ENCODE measurements at regions not wholly inside any gene's neighbourhood (a gene's known extent, or its start where the extent isn't known, plus 50 kb on each side); places are given as distances from the start of the nearest gene placed in this dataset.

DNA sequence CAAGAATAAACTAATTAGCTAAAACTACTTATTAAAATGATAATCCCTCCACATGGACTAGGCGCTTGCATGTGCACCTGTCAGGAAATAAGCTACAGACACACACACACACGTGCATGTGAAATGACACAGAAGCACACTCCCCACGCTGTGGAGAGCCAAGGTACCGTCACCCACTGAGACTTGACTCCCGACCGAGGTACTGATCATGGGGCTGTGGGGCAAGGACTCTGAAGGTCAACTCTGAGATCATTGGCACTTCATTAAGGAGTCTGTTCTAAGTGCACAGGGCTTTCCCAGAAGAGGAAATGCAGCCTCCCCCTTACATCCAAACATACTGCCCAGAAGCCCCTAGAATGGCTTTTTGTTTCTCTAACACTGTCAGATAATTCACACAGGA is 264.4 kb upstream of the WWC1 start:
- in situ Hi-C loops (cut with HindIII; ENCODE audit: low sequenced_read_pairs): no loop called here

DNA sequence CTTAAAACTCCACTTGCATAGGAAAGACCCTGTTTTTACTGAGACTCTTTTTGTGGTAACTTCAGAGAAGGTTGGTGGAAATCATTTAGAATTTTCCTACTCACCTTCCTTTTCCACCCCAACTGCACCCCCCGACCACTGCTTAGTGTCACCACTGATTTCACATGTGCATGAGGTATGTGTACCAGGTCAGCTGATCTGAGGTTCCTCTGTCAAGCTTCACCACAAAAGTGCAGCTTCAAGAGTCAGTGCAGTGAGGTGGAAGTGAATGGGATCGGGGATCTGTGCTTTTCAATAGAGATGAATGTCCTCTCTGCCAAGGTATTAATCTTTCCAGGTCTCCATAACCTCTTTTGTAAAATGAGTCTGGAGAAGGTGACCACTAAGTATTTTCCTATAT is 260.5 kb upstream of the WWC1 start:
- in situ Hi-C loops (cut with HindIII; ENCODE audit: low sequenced_read_pairs): no loop called here

DNA sequence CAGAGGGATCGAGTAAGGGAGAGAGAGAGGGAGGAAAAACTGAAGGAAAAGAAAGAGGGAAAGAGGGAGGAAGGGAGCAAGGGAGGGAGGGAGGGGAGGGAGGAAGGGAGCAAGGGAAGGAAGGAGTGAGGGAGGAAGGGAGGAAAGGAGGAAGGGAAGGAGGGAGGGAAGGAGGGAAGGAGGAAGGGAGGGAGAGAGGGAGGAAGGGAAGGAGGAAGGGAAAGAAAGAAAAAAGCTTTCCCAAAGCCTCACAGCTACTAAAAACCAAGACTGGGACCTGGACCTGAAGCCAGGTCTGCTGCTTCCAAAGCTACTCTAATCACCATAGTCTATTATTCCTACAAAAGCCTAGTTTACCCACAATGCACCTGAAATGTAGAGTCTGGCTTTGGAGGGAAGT is 259.8 kb upstream of the WWC1 start:
- in situ Hi-C loops (cut with HindIII; ENCODE audit: low sequenced_read_pairs): no loop called here

DNA sequence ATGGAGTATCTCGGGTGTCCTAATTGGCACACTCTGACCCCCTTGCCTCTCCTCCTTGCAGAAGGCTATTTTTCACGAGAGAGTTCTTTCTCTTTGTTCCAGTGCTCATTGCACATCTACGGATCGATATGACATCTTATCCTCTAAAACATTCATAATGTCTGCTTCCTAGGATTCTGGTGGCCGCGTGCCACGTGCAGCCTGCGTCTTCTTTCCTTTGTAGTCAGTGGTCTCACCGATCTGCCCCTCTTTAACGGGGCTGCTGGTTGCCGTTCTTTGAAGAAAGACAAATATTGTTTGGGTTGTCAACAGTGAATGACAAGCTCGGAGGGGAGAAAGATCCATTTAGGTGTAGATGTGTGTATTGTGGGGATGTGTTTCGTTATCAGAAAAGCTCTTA is 252.4 kb upstream of the WWC1 start:
- in situ Hi-C loops (cut with HindIII; ENCODE audit: low sequenced_read_pairs): no loop called here

DNA sequence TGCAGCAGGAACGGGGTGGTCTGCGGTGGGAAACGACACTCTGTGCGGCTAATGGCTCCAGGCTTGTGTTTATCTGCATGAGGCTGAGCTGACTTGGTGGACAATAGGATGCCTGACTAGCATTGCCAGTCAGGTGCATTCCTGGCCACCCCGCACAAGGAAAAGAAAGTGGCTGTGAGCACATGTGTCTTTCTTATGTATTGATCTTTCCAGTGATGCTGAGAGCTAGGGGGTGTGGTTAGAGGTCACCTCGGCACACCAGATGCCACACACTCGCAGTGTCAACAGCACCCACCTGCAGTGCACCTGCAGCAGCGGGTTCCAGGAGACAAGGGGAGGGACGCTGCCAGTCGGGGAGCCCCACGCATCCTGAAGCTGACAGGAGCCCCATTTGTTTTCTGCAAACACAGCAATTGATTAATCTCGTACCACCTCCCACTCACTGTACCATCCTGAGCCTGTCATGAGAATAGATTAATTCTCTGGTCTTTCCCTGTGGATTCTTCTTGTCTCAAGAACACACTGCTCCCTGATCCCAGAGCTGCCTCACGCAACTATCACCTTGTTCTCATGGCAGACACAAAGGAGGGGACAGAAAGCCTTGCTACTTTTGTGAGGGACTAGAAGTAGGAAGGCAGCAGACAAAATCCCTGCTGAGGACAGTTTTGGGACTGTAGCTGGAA is 251.7 kb upstream of the WWC1 start:
- in situ Hi-C loops (cut with HindIII; ENCODE audit: low sequenced_read_pairs): no loop called here

DNA sequence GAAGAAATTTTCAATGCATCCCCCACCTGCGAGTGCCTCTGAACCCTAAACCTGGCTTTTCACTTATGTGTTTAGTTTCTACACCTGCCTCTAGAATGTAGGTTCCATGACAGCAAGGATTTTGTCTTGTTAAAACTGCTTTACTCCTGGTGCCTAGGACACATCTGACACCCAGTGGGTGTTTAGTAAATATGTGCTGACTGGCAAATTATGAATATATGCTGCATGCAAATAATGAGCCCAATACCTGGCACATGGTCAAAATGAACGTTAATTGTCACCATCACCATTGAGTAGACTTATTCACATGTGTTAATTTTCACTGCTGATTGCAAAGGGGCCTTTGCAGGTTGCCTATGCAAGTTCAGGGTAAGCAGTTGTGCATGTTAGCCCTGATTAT is 249.9 kb upstream of the WWC1 start:
- in situ Hi-C loops (cut with HindIII; ENCODE audit: low sequenced_read_pairs): no loop called here

DNA sequence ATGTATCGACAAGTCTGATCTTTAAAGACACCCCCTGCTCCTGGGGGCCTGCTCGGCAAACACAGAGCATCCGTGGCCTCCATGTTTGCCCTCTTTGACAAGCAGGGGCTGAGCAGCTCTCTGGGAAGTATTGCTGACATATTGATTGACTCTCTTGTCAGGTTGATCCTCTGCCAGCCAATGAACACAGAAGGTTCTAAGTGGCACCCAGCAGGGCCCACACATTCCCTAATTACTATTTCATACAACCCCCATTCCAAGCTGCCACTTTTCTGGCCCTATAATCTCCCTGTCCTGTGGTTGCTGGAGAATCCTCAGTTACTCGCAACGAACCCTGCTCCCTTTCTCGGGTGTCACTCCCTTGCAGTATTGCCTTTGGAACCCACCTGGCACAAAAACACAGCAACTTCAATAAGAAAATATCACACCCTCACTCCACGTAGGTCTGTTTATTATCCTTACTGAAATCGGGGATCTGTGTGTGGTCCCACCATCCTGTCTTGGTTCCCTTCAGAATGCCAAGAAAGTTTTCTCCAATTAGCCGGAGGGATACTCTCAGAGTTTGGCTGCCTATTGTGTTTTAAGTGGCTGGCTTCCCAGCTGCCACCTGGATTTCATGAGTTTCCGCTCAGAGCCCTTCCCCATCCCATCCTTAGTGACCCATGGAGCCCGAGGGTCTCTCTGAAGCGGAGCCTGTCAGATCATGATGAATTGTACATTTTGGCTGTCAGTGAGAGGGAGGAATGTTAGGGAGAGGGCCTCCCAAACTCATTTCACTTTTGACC is 249.0 kb upstream of the WWC1 start:
- in situ Hi-C loops (cut with HindIII; ENCODE audit: low sequenced_read_pairs): no loop called here

DNA sequence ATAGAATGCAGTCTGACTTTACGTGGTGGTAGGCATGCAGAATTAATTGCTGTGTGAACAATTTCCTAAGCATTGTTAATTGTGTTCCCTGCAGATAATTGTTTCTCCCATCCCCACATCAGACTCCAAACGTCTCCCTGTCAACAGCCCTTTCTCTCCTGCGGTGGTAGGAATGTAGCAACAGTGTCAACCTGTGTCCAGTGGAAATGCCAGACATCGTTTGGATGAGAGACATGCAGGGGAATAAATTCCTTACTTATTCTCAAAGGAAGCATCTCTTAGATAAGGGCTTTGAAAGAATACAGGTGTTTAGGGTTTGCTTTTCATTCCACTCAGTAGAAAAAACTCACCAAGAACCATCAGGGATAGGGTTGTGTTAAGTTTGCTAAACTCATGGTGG is 245.3 kb upstream of the WWC1 start:
- in situ Hi-C loops (cut with HindIII; ENCODE audit: low sequenced_read_pairs): no loop called here

DNA sequence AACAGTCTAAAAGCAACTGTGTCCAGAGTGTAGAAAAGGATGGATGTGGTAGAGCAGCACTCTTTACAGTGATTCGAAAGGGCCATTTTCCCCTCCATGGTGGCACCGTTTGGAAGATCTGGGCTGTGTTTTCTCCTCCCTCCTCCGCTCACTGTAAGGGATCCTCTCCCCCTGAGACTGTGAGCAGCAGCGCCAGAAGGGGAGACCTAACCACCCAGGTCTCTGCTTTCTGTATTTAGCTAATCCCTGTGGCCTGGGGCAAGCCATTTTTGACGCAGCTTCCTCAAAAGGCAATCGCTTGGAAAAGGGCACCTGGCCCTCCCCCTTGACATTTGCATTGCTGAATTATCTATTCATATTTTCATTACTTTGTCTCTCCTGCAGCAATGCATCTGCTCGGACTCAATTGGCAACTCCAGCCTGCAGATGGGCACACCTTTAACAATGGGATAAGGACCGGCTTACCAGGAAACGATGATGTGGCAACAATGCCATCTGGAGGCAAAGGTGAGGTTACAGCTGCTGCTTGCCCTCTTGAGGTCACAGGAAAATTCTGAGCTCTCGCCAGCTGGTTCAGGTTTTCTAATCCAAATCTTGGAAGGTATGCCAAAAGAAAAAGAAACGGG is 244.3 kb upstream of the WWC1 start:
- in situ Hi-C loops (cut with HindIII; ENCODE audit: low sequenced_read_pairs): no loop called here

DNA sequence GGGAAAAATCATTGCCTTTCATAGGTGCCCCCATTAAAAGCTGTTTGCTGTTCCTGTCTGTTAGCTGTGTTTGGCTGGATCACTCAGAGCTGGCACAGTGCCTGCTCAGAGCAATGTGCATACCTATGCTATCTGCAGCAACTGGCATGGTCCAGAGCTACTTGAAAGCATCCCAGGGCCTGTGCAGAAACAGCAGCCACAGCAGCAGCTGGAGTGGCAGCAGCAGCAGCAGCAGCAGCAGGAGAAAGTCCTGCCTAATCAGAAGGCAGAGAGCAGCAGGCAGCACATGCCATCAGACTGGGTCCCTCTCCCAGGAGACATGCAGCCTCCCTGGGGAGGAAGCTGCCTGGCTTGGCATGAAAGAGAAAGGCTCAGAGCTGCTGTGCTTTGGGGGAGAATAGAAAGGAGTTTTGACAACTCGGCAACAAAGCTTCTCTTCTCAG is 243.8 kb upstream of the WWC1 start:
- in situ Hi-C loops (cut with HindIII; ENCODE audit: low sequenced_read_pairs): no loop called here

DNA sequence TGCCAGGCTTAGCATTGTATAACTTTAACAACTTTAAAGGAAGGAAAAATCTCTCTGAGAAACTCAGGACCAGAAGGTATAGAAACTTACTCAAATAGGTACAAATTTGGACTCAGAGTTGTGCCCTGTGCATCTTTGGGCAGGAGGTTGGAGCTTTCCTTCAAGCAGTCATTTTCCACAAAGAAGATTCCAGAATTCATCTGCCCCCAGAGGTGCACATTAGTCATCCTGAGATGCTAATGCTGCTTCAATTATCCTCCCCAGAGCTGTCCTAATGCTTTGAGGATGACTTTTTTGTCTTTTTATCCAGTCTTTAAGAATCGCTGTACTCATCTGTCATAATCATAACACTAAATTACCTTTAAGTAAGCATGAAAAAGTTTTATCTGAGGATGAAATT is 243.0 kb upstream of the WWC1 start:
- in situ Hi-C loops (cut with HindIII; ENCODE audit: low sequenced_read_pairs): no loop called here

DNA sequence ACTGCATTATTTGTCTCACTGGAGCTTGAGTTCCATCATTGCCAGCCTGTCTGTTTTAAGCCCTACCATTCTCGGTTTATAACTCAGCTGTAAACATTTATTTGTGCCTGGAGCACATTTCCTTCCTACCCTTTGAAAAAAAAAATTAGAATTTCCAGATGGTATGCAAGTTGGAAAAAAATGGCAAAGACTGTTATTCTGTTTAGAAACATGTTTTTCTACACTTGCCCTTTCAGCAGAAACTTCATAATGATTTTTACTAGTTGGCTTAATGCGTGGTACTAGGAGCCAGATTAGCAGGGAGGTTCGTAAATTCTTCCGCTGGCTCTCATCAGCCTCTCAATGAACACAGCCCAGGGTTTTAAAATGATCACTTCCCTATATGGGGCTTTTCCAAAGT is 238.8 kb upstream of the WWC1 start:
- in situ Hi-C loops (cut with HindIII; ENCODE audit: low sequenced_read_pairs): no loop called here

DNA sequence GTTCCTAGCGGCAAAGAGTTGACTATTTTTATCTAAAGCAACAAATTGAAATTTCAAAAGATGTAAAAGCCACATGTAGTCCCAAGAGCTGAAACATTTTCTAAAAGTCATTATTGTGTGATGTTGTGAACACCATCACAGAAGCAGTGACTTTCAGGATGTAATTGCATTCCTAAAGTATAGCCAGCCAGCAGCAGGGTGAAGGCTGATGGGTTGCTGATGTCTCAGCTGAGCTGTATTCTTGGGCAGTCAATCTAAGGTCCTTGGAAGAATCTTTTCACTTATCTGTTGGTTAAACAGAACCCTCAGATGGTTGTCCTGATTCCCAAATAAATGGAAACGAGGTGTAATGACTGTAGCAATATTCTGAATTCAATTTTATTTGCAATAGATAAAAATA is 237.4 kb upstream of the WWC1 start:
- in situ Hi-C loops (cut with HindIII; ENCODE audit: low sequenced_read_pairs): no loop called here

DNA sequence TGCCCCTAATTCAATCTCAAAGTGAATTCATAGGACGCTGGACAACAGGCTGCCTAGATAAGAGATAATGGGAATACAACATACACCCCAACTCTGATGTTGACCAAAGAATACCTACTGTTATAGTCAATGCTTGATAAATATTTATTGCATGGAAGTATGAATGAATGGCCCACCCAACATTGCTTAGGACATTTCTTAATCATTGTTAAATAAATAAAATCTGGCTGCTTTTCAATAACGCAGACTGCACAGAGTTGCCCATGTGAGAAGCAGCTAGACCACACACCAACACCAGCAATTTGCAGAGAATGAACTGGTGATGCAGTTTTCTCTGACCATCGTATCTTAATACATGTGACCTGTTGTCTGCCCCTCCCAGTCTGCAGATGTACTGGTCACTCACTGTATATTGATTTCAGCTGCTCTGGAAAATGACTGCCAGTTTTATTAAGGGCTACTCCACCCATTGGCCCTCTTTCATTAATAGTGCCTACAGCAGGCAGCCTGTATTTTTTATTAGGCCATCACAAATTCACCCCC is 236.2 kb upstream of the WWC1 start:
- in situ Hi-C loops (cut with HindIII; ENCODE audit: low sequenced_read_pairs): no loop called here

DNA sequence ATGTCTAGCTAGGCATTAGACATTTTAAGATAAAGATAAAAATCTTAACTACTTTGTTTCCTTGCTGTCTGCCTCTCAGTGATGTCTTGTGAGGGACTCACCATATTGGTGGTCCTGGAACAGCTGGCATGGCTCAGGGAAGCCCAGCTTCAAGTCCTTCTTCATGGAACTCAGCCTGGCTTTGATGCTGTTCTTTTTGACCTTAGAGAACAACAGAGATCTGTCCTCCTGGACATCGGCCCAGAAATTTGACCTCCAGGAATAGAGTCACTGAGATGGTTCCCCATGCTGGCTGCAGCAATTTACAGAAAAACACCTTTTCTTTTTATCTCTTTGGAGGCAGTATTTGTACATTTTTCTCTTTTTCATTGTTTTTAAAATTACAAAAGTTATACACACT is 235.5 kb upstream of the WWC1 start:
- in situ Hi-C loops (cut with HindIII; ENCODE audit: low sequenced_read_pairs): no loop called here

DNA sequence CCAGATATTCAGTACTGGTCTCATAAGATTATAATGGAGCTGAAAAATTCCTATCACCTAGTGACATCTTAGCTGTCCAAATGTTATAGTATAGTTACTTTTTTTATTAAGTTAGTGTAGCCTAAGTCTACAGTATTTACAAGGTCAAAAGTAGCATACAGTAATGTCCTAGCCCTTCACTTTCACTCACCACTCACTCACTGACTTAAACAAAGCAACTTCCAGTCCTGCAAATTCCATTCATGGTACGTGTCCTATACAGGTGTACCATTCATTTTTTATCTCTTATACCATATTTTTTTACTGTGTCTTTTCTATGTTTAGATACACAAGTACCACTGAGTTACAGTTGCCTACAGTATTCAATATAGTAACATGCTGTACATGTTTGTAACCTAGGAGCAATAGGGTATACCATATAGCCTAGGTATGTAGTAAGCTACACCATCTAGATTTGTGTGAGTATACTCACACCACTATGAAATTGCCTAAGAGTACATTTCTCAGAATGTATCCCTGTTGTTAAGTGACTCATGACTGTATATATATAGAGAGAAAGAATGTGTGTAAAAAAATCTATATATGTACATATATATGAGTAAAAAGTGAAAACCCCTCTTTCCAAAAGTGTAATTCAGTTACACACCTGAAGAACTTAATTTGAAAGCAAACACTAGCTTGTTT is 234.8 kb upstream of the WWC1 start:
- in situ Hi-C loops (cut with HindIII; ENCODE audit: low sequenced_read_pairs): no loop called here

DNA sequence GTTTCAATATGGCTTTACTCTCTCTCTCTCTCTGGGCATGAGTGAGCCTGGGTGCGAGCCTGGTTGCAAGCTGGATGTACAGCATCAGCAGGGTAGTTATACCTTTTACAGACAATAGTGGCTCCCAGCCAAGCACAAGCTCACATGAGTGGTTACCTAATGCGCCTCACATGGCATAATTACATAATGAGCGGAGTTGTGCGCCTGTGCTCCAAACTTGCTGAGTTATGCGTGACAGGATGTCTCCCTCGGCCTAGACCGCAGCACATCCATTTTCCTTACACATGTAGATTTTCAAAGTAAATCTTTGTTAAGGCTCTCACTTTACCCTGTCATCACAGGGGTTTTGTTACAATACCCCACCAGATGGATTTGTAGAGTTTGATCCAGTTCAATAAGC is 233.5 kb upstream of the WWC1 start:
- in situ Hi-C loops (cut with HindIII; ENCODE audit: low sequenced_read_pairs): no loop called here

DNA sequence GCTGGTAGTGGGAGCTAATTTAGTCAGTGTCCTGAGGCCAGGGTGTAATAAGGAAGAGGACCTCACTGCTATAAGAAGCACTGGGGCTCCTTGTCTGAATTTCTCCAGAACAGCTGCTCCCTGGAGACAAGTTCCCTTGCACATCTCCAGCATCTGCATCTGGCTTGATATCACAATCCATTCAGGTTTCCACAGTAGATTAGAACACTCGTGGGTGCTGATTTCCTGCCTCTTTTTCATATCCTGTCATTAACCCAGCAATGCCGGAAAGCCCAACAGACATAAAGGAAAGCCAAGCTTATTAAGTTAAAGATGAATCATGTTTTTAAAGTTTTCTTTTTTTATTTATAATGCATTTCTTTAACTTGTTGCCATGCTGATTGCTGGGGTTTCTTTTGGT is 232.3 kb upstream of the WWC1 start:
- in situ Hi-C loops (cut with HindIII; ENCODE audit: low sequenced_read_pairs): no loop called here

DNA sequence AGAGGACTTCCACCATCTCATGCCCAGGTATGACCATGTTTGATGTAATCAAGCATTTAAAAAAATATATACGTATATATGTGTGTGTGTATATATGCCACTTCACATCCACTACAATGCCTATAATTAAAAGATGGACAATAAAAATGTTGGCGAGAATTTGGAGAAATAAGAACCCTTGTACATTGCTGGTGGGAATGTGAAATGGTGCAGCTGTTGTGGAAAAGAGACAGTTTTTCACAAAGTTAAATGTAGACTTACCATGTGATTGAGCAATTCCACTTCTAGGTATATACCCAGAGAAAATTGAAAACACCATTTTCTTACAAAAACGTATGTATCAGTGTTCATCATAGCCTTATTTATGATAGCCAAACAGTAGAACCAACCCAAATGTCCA is 229.2 kb upstream of the WWC1 start:
- in situ Hi-C loops (cut with HindIII; ENCODE audit: low sequenced_read_pairs): no loop called here

DNA sequence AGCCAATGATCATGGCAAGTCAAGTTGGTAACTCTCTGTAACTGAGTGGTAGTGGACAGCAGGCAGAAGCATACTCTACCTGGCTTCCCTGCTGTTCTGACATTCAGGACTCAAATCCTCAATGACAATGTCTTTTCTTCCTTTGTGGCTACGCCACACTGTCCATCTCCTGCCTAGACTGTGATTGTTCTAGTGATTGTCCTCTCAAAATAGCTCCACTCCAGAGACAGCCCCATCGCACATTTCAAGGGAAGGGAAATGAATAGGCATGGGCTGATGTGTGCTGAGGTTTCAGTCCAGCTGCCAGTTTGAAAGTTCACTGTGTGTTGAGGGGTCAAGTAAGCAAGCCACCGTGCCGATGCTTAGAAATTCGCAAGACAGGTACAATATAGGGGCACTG is 227.0 kb upstream of the WWC1 start:
- in situ Hi-C loops (cut with HindIII; ENCODE audit: low sequenced_read_pairs): no loop called here

DNA sequence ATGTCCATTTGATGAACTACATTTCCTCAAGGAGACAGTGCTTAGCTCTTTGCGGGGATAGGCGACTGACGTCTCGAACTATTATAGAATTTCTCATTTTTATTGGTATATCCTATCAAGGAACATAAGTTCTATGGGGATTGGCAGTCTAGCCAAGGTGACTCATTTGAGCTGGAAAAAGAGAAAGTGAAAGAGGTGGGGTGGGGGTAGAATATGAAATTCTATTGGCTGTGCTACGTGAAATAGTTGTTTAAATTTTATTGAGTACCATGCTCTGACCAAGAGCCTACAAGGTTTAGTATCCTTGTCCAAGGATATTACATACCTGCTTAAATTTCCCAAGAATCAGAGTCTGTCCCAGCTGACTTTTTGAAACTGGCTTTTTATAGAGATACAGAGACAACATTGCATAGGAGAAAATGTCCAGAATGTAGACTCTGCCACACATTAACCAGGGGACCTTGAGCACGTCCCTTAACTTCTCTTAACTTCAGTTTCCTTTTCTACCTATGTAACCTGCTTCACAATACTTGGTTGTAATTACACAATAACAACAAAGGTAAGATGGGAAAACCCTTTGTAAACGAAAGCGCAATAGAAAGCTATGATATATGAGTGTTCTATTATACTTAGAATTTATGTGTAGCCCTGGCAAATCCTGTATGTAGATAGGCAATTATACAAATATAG is 226.4 kb upstream of the WWC1 start:
- in situ Hi-C loops (cut with HindIII; ENCODE audit: low sequenced_read_pairs): no loop called here
